Activated T-cell treated with anti-CD3 and anti-CD28 coated beads, Interleukin-2, amount 50 U/mL, for 24 hours (primary cell): ENCODE measurements at regions not wholly inside any gene's neighbourhood (a gene's known extent, or its start where the extent isn't known, plus 50 kb on each side); places are given as distances from the start of the nearest gene placed in this dataset.
"Not testable (repeated sequence)": the region's sequence is repeated elsewhere in the genome, so short reads cannot be mapped to it uniquely, and the experiment has no call there.

Experiments
- DNase-seq: peaks from one replicate; pipeline ENCODE4 v3.0.0-alpha.2; 2020
- H3K27ac Mint-ChIP-seq: 2 replicates; pipeline ENCODE4 v1.8.0; 2020; ENCODE audit warnings: mild to moderate bottlenecking, mixed read lengths
- H3K27me3 Mint-ChIP-seq: 2 replicates; pipeline ENCODE4 v1.8.0; 2020; ENCODE audit warnings: mixed read lengths
- H3K36me3 Mint-ChIP-seq: 2 replicates; pipeline ENCODE4 v1.8.0; 2020; ENCODE audit warnings: low read depth, mixed read lengths
- H3K4me1 Mint-ChIP-seq: 2 replicates; pipeline ENCODE4 v1.8.0; 2020; ENCODE audit warnings: low read depth, mixed read lengths
- H3K4me3 Mint-ChIP-seq: 2 replicates; pipeline ENCODE4 v1.8.0; 2020; ENCODE audit warnings: mild to moderate bottlenecking, moderate library complexity, mixed read lengths
- H3K9me3 Mint-ChIP-seq: 2 replicates; pipeline ENCODE4 v1.8.0; 2020; ENCODE audit warnings: mixed read lengths

GRCh38 chr5:138677782-138678181 lies 75.4 kb upstream of the CTNNA1 start:
- Mint-ChIP-seq H3K4me3 (no peak overlapping the region), H3K9me3 (peaks cover 14% of the 10 kb centered on the region), H3K27me3 (peaks cover 71% of the 10 kb centered on the region)

GRCh38 chr5:138676556-138677193 lies 76.5 kb upstream of the CTNNA1 start:
- Mint-ChIP-seq H3K27ac (no peak overlapping the region), H3K36me3 (no peaks in the 10 kb centered on the region), H3K4me1 (no peaks in the 10 kb centered on the region), H3K9me3 (peaks cover 15% of the 10 kb centered on the region), H3K27me3 (peaks cover 78% of the 10 kb centered on the region), H3K4me3 (no peak overlapping the region)
- DNase-seq: no peak

More at GRCh38 chr5:138677782-138678181, 75.4 kb upstream of the CTNNA1 start:
- DNase-seq: no peak
- Mint-ChIP-seq H3K36me3 (no peaks in the 10 kb centered on the region), H3K27ac (no peak overlapping the region), H3K4me1 (no peaks in the 10 kb centered on the region)

DNA sequence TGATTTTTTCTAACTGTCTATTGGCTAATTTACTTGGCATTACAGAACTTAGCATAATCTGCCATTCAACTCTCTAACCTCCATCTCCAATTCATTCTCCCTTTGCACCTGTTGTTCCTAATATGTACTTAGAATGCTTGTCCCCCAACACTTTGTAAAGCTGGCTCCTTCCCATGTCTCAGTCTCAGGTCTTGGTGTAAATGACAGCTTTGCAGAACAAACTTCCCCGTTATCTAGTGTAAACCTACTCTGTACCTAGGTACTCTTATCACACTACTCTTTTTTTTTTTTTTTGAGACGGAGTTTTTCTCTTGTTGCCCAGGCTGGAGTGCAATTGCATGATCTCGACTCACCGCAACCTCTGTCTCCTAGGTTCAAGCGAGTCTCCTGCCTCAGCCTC lies 77.2 kb upstream of the CTNNA1 start:
- no peak overlapping the region for H3K4me3 Mint-ChIP-seq
- H3K4me1 Mint-ChIP-seq: no peaks in the 10 kb centered on the region
- H3K27ac Mint-ChIP-seq: no peak overlapping the region
- no peak for DNase-seq
- H3K36me3 Mint-ChIP-seq: no peaks in the 10 kb centered on the region
- H3K27me3 Mint-ChIP-seq: peaks cover 77% of the 10 kb centered on the region
- peaks cover 15% of the 10 kb centered on the region for H3K9me3 Mint-ChIP-seq

GRCh38 chr5:138668451-138669380 lies 84.5 kb upstream of the CTNNA1 start:
- Mint-ChIP-seq H3K27me3 (peaks cover 92% of the 10 kb centered on the region), H3K36me3 (no peaks in the 10 kb centered on the region), H3K4me3 (no peak overlapping the region), H3K27ac (no peak overlapping the region), H3K9me3 (peaks cover 3% of the 10 kb centered on the region), H3K4me1 (peaks cover 22% of the 10 kb centered on the region)
- no peak for DNase-seq

- DNase-seq, H3K4me3 Mint-ChIP-seq, H3K27ac Mint-ChIP-seq, H3K36me3 Mint-ChIP-seq, H3K9me3 Mint-ChIP-seq: not testable (repeated sequence)
- Mint-ChIP-seq H3K4me1 (peaks cover 31% of the 10 kb centered on the region), H3K27me3 (peaks cover 91% of the 10 kb centered on the region)
Measured at GRCh38 chr5:138667782-138668331, 85.4 kb upstream of the CTNNA1 start.

GRCh38 chr5:138666226-138666742 lies 86.9 kb upstream of the CTNNA1 start:
- Mint-ChIP-seq H3K9me3 (peaks cover 3% of the 10 kb centered on the region), H3K4me1 (peaks cover 39% of the 10 kb centered on the region), H3K27me3 (peaks cover 92% of the 10 kb centered on the region), H3K4me3 (no peak overlapping the region), H3K27ac (no peak overlapping the region), H3K36me3 (no peaks in the 10 kb centered on the region)
- no peak for DNase-seq

GRCh38 chr5:138665261-138665660 lies 88.0 kb upstream of the CTNNA1 start:
- Mint-ChIP-seq H3K4me1 (peaks cover 40% of the 10 kb centered on the region), H3K9me3 (peaks cover 3% of the 10 kb centered on the region), H3K36me3 (no peaks in the 10 kb centered on the region), H3K27me3 (peaks cover 97% of the 10 kb centered on the region), H3K27ac (no peak overlapping the region), H3K4me3 (no peak overlapping the region)
- no peak for DNase-seq

GRCh38 chr5:138664276-138664943 lies 88.8 kb upstream of the CTNNA1 start:
- Mint-ChIP-seq H3K27me3 (peaks cover 97% of the 10 kb centered on the region), H3K4me1 (peaks cover 36% of the 10 kb centered on the region), H3K36me3 (no peaks in the 10 kb centered on the region), H3K9me3 (peaks cover 3% of the 10 kb centered on the region), H3K27ac (no peak overlapping the region), H3K4me3 (no peak overlapping the region)
- peak; percentile 9 for DNase-seq

DNA sequence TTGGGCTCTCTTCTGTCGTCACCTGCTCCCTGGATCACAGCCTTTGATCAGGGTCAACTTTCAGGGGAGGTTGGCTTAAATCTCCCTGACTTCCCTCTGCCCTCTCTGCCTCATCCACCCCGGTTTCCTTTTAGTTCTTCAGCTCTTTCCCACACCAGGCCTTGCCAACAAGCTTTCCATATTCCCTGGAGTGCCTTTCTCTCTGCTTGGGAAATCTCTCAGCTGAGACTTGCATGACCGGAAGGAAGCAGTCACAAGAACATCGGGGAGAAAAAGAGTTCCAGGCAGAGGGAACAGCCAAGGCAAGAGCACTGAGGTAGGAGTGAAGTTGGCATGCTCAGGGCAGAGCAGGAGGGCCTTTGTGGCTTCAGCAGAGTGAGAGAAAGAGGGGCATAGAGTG lies 88.4 kb upstream of the HSPA9 start:
- peaks cover 27% of the 10 kb centered on the region for H3K4me1 Mint-ChIP-seq
- H3K36me3 Mint-ChIP-seq: no peaks in the 10 kb centered on the region
- no peak overlapping the region for H3K4me3 Mint-ChIP-seq
- no peak overlapping the region for H3K27ac Mint-ChIP-seq
- H3K9me3 Mint-ChIP-seq: peaks cover 3% of the 10 kb centered on the region
- peaks cover 97% of the 10 kb centered on the region for H3K27me3 Mint-ChIP-seq
- DNase-seq: no peak

- Mint-ChIP-seq H3K4me3 (no peak overlapping the region), H3K36me3 (no peaks in the 10 kb centered on the region), H3K9me3 (peaks cover 3% of the 10 kb centered on the region), H3K27me3 (peaks cover 93% of the 10 kb centered on the region), H3K27ac (no peak overlapping the region), H3K4me1 (peaks cover 22% of the 10 kb centered on the region)
- DNase-seq: peak; percentile 34
Measured at GRCh38 chr5:138663009-138663408, 87.8 kb upstream of the HSPA9 start.

GRCh38 chr5:138662599-138662998 lies 87.4 kb upstream of the HSPA9 start:
- DNase-seq: peak; percentile 54
- no peak overlapping the region for H3K27ac Mint-ChIP-seq
- H3K36me3 Mint-ChIP-seq: no peaks in the 10 kb centered on the region
- H3K4me3 Mint-ChIP-seq: no peak overlapping the region
- peaks cover 92% of the 10 kb centered on the region for H3K27me3 Mint-ChIP-seq
- H3K4me1 Mint-ChIP-seq: peaks cover 20% of the 10 kb centered on the region
- peaks cover 3% of the 10 kb centered on the region for H3K9me3 Mint-ChIP-seq

DNA sequence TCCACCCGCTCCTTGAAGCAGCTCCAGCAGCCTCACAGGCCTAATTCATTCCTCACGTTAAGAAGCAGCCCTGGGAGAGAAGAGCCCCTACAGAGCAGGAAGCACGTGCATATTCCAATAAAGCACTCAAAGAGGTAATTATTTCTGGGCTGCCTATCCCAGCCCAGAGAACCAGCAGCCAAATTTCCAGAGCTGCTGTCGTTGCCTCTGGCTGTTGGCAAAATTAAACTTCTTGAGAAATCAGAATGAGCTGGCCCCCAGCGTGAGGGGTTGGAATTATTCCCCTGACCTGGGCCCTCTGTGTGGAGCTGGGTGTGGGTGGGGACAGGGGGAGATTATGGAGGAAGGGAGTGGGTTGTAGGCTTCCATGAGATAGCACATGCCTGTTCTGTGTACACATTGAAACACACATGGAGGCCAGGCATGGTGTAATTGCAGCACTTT lies 86.8 kb upstream of the HSPA9 start:
- no peak overlapping the region for H3K4me3 Mint-ChIP-seq
- peak; percentile 22 for DNase-seq
- H3K36me3 Mint-ChIP-seq: no peaks in the 10 kb centered on the region
- H3K4me1 Mint-ChIP-seq: peaks cover 20% of the 10 kb centered on the region
- H3K9me3 Mint-ChIP-seq: peaks cover 3% of the 10 kb centered on the region
- H3K27me3 Mint-ChIP-seq: peaks cover 95% of the 10 kb centered on the region
- no peak overlapping the region for H3K27ac Mint-ChIP-seq

DNA sequence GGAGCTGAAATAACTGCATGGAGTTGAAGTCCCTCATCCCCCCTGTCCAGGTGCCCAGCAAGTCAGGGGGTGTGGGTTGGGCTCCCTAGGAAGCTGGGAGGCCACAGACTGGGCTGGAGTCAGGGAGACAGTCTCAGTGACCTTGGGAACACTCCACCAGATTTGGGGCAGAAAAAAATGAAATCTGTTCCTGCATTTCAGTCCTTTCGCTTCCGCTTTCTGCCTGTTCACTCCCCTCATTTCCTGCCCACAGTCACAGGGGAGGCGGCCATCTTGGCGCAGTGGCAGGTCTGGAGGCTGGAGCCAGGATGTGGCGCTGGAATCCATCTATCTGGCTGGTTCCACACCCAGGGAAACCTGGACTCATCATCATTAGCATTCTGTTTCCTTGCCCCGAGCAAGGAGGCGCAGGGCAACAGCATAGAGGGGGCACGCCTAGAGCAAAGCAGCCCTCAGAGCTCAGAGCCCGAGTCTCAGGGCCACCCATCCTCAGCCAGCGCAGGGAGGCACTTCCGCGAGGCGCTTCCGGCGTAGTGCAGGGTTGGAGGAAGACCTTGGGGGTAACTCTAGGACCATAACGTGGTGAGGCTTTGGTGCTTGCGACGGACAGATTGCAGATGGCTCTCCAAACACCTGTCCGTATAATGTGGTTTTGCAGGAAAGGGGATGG lies 86.2 kb upstream of the HSPA9 start:
- peaks cover 20% of the 10 kb centered on the region for H3K4me1 Mint-ChIP-seq
- H3K36me3 Mint-ChIP-seq: no peaks in the 10 kb centered on the region
- H3K27ac Mint-ChIP-seq: no peak overlapping the region
- no peak overlapping the region for H3K4me3 Mint-ChIP-seq
- peaks cover 95% of the 10 kb centered on the region for H3K27me3 Mint-ChIP-seq
- peaks cover 3% of the 10 kb centered on the region for H3K9me3 Mint-ChIP-seq
- DNase-seq: peak; percentile 19
